ENCODE measurements at regions not wholly inside any gene's neighbourhood (a gene's known extent, or its start where the extent isn't known, plus 50 kb on each side); places are given as distances from the start of the nearest gene placed in this dataset.

- TF ChIP-seq, protein P1, sequence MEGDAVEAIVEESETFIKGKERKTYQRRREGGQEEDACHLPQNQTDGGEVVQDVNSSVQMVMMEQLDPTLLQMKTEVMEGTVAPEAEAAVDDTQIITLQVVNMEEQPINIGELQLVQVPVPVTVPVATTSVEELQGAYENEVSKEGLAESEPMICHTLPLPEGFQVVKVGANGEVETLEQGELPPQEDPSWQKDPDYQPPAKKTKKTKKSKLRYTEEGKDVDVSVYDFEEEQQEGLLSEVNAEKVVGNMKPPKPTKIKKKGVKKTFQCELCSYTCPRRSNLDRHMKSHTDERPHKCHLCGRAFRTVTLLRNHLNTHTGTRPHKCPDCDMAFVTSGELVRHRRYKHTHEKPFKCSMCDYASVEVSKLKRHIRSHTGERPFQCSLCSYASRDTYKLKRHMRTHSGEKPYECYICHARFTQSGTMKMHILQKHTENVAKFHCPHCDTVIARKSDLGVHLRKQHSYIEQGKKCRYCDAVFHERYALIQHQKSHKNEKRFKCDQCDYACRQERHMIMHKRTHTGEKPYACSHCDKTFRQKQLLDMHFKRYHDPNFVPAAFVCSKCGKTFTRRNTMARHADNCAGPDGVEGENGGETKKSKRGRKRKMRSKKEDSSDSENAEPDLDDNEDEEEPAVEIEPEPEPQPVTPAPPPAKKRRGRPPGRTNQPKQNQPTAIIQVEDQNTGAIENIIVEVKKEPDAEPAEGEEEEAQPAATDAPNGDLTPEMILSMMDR (IDR thresholded peaks at IDR 0.05; ENCODE audit: low read depth, low read length, missing input control): no peak
- TF ChIP-seq JUND (IDR thresholded peaks at IDR 0.05): no peak
- TF ChIP-seq, protein P2, sequence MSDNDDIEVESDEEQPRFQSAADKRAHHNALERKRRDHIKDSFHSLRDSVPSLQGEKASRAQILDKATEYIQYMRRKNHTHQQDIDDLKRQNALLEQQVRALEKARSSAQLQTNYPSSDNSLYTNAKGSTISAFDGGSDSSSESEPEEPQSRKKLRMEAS (IDR thresholded peaks at IDR 0.05): no peak
- TF ChIP-seq, protein P3, sequence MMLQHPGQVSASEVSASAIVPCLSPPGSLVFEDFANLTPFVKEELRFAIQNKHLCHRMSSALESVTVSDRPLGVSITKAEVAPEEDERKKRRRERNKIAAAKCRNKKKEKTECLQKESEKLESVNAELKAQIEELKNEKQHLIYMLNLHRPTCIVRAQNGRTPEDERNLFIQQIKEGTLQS (IDR thresholded peaks at IDR 0.05): no peak
- TF ChIP-seq HNF4A (conservative IDR thresholded peaks at IDR 0.05): no peak
- no peak for TF ChIP-seq YY1 (IDR thresholded peaks at IDR 0.05)
- TF ChIP-seq GABPA (IDR thresholded peaks at IDR 0.05 in 1 of 2, conservative IDR thresholded peaks at IDR 0.05 in 1 of 2): no peak
- TF ChIP-seq SP1 (IDR thresholded peaks at IDR 0.05): no peak
- no peak for TF ChIP-seq RAD21 (IDR thresholded peaks at IDR 0.05)
- TF ChIP-seq TAF1 (conservative IDR thresholded peaks at IDR 0.05): no peak
- no peak for TF ChIP-seq RXRA (IDR thresholded peaks at IDR 0.05)
Measured at GRCh38 chr7:64114791-64115190, 69.6 kb downstream of the ZNF727 start.
